ENCODE measurements at regions not wholly inside any gene's neighbourhood (a gene's known extent, or its start where the extent isn't known, plus 50 kb on each side); places are given as distances from the start of the nearest gene placed in this dataset.

DNA sequence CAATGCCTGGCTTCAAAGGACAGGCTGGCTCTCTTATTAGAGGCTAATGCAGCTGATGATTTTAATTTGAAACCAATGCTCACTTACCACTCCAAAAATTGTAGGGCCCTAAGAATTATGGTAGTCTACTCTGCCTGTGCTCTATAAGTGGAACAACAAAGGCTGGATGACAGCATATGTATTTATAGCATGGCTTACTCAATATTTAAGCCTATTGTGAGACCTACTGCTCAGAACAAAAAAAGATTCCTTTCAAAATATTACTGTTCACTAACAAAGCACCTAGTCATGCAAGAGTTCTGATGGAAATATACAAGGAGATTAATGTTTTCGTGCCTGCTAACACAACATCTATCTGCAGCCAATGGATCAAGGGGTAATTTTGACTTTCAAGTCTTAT lies 73.8 kb upstream of the DUSP10 start:
- Histone ChIP-seq H2BK15ac (ENCODE audit: low read depth, low read length) (no peak overlapping the region), H4K8ac (replicated peaks; ENCODE audit: insufficient read length, low read depth, low read length) (no peak overlapping the region), H2AK5ac (ENCODE audit: insufficient read length, low read length) (no peak overlapping the region), H3K18ac (ENCODE audit: insufficient read length, low read depth, low read length) (no peak overlapping the region), H3K4me1 (ENCODE audit: insufficient read depth, low read length) (no peaks in the 10 kb centered on the region), H3K79me2 (ENCODE audit: insufficient read depth, low read length) (no peaks in the 10 kb centered on the region), H3K14ac (ENCODE audit: insufficient read depth, low read length) (no peak overlapping the region), H3K4ac (ENCODE audit: low read depth, low read length) (no peak overlapping the region), H3T11ph (ENCODE audit: low read length) (no peak overlapping the region), H3K79me1 (ENCODE audit: insufficient read depth, low read depth, low read length, poor library complexity, severe bottlenecking) (no peaks in the 10 kb centered on the region), H3K23me2 (ENCODE audit: insufficient read length, low read depth, low read length, poor library complexity, severe bottlenecking) (no peaks in the 10 kb centered on the region), H3K23ac (ENCODE audit: insufficient read length, low read depth, low read length) (no peak overlapping the region), H4K91ac (ENCODE audit: insufficient read length, low read depth, low read length) (no peak overlapping the region), H2BK120ac (ENCODE audit: low read depth, low read length, poor library complexity, severe bottlenecking) (no peak overlapping the region), H2BK5ac (ENCODE audit: insufficient read length, low read length) (no peak overlapping the region), H2BK20ac (ENCODE audit: low read depth, low read length, poor library complexity, severe bottlenecking) (no peak overlapping the region), H2AFZ (ENCODE audit: low read length) (no peak overlapping the region), H3K27ac (ENCODE audit: insufficient read length, low read depth, low read length) (no peak overlapping the region), H3K27me3 (ENCODE audit: insufficient read depth, low read length) (no peaks in the 10 kb centered on the region), H2BK12ac (ENCODE audit: insufficient read length, low read depth, low read length) (no peak overlapping the region), H4K5ac (ENCODE audit: insufficient read length, low read depth, low read length) (no peak overlapping the region), H4K20me1 (ENCODE audit: control insufficient read depth, insufficient read depth, insufficient read length) (no peaks in the 10 kb centered on the region), H3K9me3 (ENCODE audit: control insufficient read depth, low read depth, low read length) (no peaks in the 10 kb centered on the region), H3K4me2 (ENCODE audit: insufficient read depth, insufficient read length, low read length) (no peak overlapping the region), H3K9ac (ENCODE audit: extremely low read depth, insufficient read length, low read length) (no peak overlapping the region), H3K56ac (ENCODE audit: insufficient read length, low read depth, low read length) (no peak overlapping the region)
- Mint-ChIP-seq H3K4me1 (peaks cover 13 to 14% of the 10 kb centered on the region in 2 experiments), H3K27me3 (ENCODE audit: low read depth) (no peaks in the 10 kb centered on the region), H3K36me3 (ENCODE audit: insufficient read depth in 1 of 3, low read depth in 3 of 3) (no peaks in the 10 kb centered on the region), H3K4me3 (no peak overlapping the region), H3K27ac (no peak overlapping the region), H3K9me3 (no peaks in the 10 kb centered on the region)
- no CpG with 5 or more reads among the region's 1 CpG for WGBS (ENCODE audit: extremely low coverage, insufficient read length, low lambda C conversion rate)
- TF ChIP-seq, protein P1, sequence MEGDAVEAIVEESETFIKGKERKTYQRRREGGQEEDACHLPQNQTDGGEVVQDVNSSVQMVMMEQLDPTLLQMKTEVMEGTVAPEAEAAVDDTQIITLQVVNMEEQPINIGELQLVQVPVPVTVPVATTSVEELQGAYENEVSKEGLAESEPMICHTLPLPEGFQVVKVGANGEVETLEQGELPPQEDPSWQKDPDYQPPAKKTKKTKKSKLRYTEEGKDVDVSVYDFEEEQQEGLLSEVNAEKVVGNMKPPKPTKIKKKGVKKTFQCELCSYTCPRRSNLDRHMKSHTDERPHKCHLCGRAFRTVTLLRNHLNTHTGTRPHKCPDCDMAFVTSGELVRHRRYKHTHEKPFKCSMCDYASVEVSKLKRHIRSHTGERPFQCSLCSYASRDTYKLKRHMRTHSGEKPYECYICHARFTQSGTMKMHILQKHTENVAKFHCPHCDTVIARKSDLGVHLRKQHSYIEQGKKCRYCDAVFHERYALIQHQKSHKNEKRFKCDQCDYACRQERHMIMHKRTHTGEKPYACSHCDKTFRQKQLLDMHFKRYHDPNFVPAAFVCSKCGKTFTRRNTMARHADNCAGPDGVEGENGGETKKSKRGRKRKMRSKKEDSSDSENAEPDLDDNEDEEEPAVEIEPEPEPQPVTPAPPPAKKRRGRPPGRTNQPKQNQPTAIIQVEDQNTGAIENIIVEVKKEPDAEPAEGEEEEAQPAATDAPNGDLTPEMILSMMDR (conservative IDR thresholded peaks at IDR 0.05) = no peak
- DNase-seq = no peak
